Liver (tissue), 8 donors: ENCODE measurements at regions not wholly inside any gene's neighbourhood (a gene's known extent, or its start where the extent isn't known, plus 50 kb on each side); places are given as distances from the start of the nearest gene placed in this dataset.

Experiments used
- DNase-seq: peaks from one replicate; pipeline ENCODE4 v3.0.0-alpha.2; 2017; ENCODE audit warnings: low spot score
- H3K27ac ChIP-seq, 2 donors: one replicate each; pipeline ENCODE4 v1.7.0; 2013; ENCODE audit warnings: inconsistent platforms in 2 of 2, low read length in 2 of 2, control low read depth in 1 of 2, low read depth in 1 of 2, mild to moderate bottlenecking in 1 of 2
- H3K27me3 ChIP-seq, 4 donors: one replicate each; pipeline versions ENCODE4 v1.6.1 to v1.7.0; 2013; ENCODE audit warnings: low read length in 3 of 4, inconsistent platforms in 1 of 4, mild to moderate bottlenecking in 1 of 4, moderate library complexity in 1 of 4; ENCODE audit not compliant: control insufficient read depth in 4 of 4, insufficient read depth in 4 of 4
- H3K36me3 ChIP-seq, 4 donors: one replicate each; pipeline versions ENCODE4 v1.6.1 to v1.7.0; 2013; ENCODE audit warnings: low read length in 3 of 4, mild to moderate bottlenecking in 3 of 4, low read depth in 1 of 4, moderate library complexity in 1 of 4; ENCODE audit not compliant: control insufficient read depth in 4 of 4, insufficient read depth in 3 of 4
- H3K4me1 ChIP-seq, 4 donors: one replicate each; pipeline versions ENCODE4 v1.6.1 to v1.7.0; 2013; ENCODE audit warnings: low read length in 3 of 4, mild to moderate bottlenecking in 3 of 4, moderate library complexity in 1 of 4; ENCODE audit not compliant: control insufficient read depth in 4 of 4, insufficient read depth in 4 of 4
- H3K4me3 ChIP-seq, 3 donors: one replicate each; pipeline versions ENCODE4 v1.6.1 to v1.7.0; 2013; ENCODE audit warnings: low read length in 3 of 3, control low read depth in 1 of 3, low read depth in 1 of 3, mild to moderate bottlenecking in 1 of 3
- H3K9ac ChIP-seq, 2 donors: one replicate each; pipeline ENCODE4 v1.7.0; 2013; ENCODE audit warnings: low read length in 2 of 2, mild to moderate bottlenecking in 2 of 2, moderate library complexity in 2 of 2, control low read depth in 1 of 2, low read depth in 1 of 2
- H3K9me3 ChIP-seq, 4 donors: one replicate each; pipeline versions ENCODE4 v1.6.1 to v1.7.0; 2013; ENCODE audit warnings: low read length in 3 of 4; ENCODE audit not compliant: control insufficient read depth in 4 of 4
- EGR1 ChIP-seq, 2 donors: IDR thresholded peaks; 2 replicates each; pipeline ENCODE4 v1.6.1; 2016 to 2018; ENCODE audit warnings: antibody characterized with exemption in 2 of 2, low read depth in 2 of 2
- FOXA1 ChIP-seq: IDR thresholded peaks from 2 replicates; pipeline ENCODE4 v1.6.1; 2016; ENCODE audit warnings: antibody characterized with exemption
- FOXA2 ChIP-seq: IDR thresholded peaks from 2 replicates; pipeline ENCODE4 v1.6.1; 2016; ENCODE audit warnings: antibody characterized with exemption
- GABPA ChIP-seq, 2 donors: IDR thresholded peaks in 1 of 2; conservative IDR thresholded peaks in 1 of 2; 2 replicates each; pipeline ENCODE4 v1.6.1; 2016; ENCODE audit warnings: antibody characterized with exemption in 2 of 2, mild to moderate bottlenecking in 1 of 2, moderate library complexity in 1 of 2
- HNF4A ChIP-seq, 2 donors: conservative IDR thresholded peaks; 2 replicates each; pipeline ENCODE4 v1.6.1; 2016; ENCODE audit warnings: antibody characterized with exemption in 2 of 2, mild to moderate bottlenecking in 2 of 2
- HNF4G ChIP-seq: IDR thresholded peaks from 2 replicates; pipeline ENCODE4 v1.6.1; 2016; ENCODE audit warnings: antibody characterized with exemption
- JUND ChIP-seq, 2 donors: IDR thresholded peaks; 2 replicates each; pipeline ENCODE4 v1.6.1; 2016; ENCODE audit warnings: antibody characterized with exemption in 2 of 2
- RAD21 ChIP-seq, 2 donors: IDR thresholded peaks; 2 replicates each; pipeline ENCODE4 v1.6.1; 2016; ENCODE audit warnings: antibody characterized with exemption in 2 of 2, mild to moderate bottlenecking in 2 of 2
- RXRA ChIP-seq, 2 donors: IDR thresholded peaks; 2 replicates each; pipeline ENCODE4 v1.6.1; 2017 to 2018; ENCODE audit warnings: antibody characterized with exemption in 2 of 2, mild to moderate bottlenecking in 1 of 2
- SP1 ChIP-seq: IDR thresholded peaks from 2 replicates; pipeline ENCODE4 v1.6.1; 2018; ENCODE audit warnings: antibody characterized with exemption, mild to moderate bottlenecking
- TAF1 ChIP-seq: conservative IDR thresholded peaks from 2 replicates; pipeline ENCODE4 v1.6.1; 2016; ENCODE audit warnings: antibody characterized with exemption, mild to moderate bottlenecking
- YY1 ChIP-seq: IDR thresholded peaks from 2 replicates; pipeline ENCODE4 v1.6.1; 2016; ENCODE audit warnings: antibody characterized with exemption, mild to moderate bottlenecking
- ZBTB33 ChIP-seq: IDR thresholded peaks from 2 replicates; pipeline ENCODE4 v1.6.1; 2016; ENCODE audit warnings: antibody characterized with exemption
- WGBS: extraction: QIAGEN DNeasy Blood & Tissue Kit; methylation state at CpG from one replicate; pipeline ENCODE4 v1.1.7; 2013; 5-methylcytosine and 5-hydroxymethylcytosine counted together
- TF ChIP-seq, protein P1 (sequence below): fragments of 150-350 bp; IDR thresholded peaks from 2 replicates; pipeline ENCODE4 v1.5.1; 2017; ENCODE audit warnings: improper control_type of control experiment, low read depth, low read length; ENCODE audit not compliant: missing input control
- TF ChIP-seq, protein P2 (sequence below): IDR thresholded peaks from 2 replicates; pipeline ENCODE4 v1.6.1; 2016; ENCODE audit warnings: antibody characterized with exemption
- TF ChIP-seq, protein P3 (sequence below): IDR thresholded peaks from 2 replicates; pipeline ENCODE4 v1.6.1; 2016; ENCODE audit warnings: antibody characterized with exemption, mild to moderate bottlenecking
- donor health status: healthy.
- donor health status: healthy.
- donor health status: healthy.
- donor health status: healthy.
- donor health status: healthy.

DNA sequence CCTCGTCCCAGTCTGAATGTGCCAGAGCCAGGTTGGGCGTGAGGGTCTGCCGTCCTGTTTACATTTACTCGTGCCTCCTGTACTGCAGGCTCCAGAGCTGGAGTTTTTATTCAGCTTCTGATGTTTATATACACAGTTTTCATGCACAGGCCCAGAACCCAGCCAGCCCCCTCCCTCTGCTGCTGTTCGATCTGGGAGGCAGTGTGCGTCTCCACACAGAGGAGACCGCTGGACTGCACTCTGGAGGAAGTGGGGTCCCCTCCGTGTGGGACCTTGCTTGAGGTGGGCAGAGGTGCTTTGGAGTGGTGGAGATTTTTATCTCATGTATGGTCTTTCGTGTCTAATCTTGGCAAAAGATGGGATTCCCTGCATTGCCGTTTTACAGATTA lies 90.6 kb downstream of the GLI2 start (continued):
- TF ChIP-seq ZBTB33: no peak
- TF ChIP-seq FOXA1: no peak
- TF ChIP-seq FOXA2: no peak
- TF ChIP-seq JUND (IDR thresholded peaks at IDR 0.05): no peak
- no peak for TF ChIP-seq RAD21 (IDR thresholded peaks at IDR 0.05)
- TF ChIP-seq EGR1 (IDR thresholded peaks at IDR 0.05; ENCODE audit: low read depth in 2 of 2): no peak

DNA sequence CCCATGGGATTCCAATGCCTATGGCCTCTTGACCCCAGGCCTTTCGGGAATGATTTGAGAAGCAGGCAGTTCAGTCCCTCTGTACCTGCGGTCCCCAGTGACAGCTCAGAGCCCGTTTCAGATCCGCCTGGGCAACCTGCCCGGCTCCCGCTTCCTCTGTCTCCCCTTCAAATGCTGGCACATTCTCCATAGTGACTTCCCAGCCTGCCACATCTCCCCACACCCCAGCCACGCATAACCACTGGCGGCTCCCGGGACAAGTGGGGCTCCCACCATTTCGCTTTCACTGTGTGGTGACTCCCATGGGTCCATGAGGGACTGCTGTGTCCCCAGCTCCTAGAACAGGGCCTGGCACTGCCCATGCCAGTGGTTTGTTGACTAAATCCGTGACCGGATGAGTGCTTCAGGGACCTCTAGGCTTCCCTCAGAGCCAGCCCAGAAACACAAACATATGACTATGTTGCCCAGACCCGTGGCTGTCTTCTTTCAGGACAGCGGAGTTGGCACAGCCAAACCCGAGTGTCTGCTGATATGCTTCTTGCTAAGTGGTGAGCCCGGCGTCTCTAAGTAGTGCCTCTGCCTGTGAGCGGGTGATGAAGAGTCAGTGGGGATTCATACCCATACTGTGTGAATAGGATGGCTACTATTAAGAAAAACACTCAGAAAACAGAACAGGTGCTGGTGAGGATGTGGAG lies 91.2 kb downstream of the GLI2 start:
- no peak overlapping the region for H3K27ac ChIP-seq
- H3K9me3 ChIP-seq: no peaks in the 10 kb centered on the region
- 80% methylated on average over 18 of the region's 18 CpGs for WGBS
- DNase-seq: no peak
- H3K4me1 ChIP-seq: no peaks in the 10 kb centered on the region
- H3K4me3 ChIP-seq: no peak overlapping the region
- no peaks in the 10 kb centered on the region for H3K36me3 ChIP-seq
- no peaks in the 10 kb centered on the region for H3K27me3 ChIP-seq
- H3K9ac ChIP-seq: no peak overlapping the region
- TF ChIP-seq, protein P1, sequence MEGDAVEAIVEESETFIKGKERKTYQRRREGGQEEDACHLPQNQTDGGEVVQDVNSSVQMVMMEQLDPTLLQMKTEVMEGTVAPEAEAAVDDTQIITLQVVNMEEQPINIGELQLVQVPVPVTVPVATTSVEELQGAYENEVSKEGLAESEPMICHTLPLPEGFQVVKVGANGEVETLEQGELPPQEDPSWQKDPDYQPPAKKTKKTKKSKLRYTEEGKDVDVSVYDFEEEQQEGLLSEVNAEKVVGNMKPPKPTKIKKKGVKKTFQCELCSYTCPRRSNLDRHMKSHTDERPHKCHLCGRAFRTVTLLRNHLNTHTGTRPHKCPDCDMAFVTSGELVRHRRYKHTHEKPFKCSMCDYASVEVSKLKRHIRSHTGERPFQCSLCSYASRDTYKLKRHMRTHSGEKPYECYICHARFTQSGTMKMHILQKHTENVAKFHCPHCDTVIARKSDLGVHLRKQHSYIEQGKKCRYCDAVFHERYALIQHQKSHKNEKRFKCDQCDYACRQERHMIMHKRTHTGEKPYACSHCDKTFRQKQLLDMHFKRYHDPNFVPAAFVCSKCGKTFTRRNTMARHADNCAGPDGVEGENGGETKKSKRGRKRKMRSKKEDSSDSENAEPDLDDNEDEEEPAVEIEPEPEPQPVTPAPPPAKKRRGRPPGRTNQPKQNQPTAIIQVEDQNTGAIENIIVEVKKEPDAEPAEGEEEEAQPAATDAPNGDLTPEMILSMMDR: no peak
- TF ChIP-seq HNF4A (conservative IDR thresholded peaks at IDR 0.05): no peak
- no peak for TF ChIP-seq HNF4G
- TF ChIP-seq FOXA1: no peak
- TF ChIP-seq YY1: no peak
- TF ChIP-seq, protein P2, sequence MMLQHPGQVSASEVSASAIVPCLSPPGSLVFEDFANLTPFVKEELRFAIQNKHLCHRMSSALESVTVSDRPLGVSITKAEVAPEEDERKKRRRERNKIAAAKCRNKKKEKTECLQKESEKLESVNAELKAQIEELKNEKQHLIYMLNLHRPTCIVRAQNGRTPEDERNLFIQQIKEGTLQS: no peak
- TF ChIP-seq SP1: no peak
- TF ChIP-seq TAF1: no peak
- no peak for TF ChIP-seq RXRA (IDR thresholded peaks at IDR 0.05)
- no peak for TF ChIP-seq FOXA2

GRCh38 chr2:120828066-120828465 lies 92.4 kb downstream of the GLI2 start:
- no peaks in the 10 kb centered on the region for H3K9me3 ChIP-seq
- H3K36me3 ChIP-seq: no peaks in the 10 kb centered on the region
- 81% methylated on average over 10 of the region's 10 CpGs for WGBS
- H3K9ac ChIP-seq: no peak overlapping the region
- H3K4me1 ChIP-seq: no peaks in the 10 kb centered on the region
- H3K27ac ChIP-seq: no peak overlapping the region
- DNase-seq: no peak
- H3K4me3 ChIP-seq: no peak overlapping the region
- H3K27me3 ChIP-seq: no peaks in the 10 kb centered on the region
- TF ChIP-seq RXRA (IDR thresholded peaks at IDR 0.05) (no peak), FOXA1 (no peak), FOXA2 (no peak), GABPA (IDR thresholded peaks at IDR 0.05 in 1 of 2, conservative IDR thresholded peaks at IDR 0.05 in 1 of 2) (no peak), TAF1 (no peak), HNF4G (no peak), EGR1 (IDR thresholded peaks at IDR 0.05; ENCODE audit: low read depth in 2 of 2) (no peak), SP1 (no peak), HNF4A (conservative IDR thresholded peaks at IDR 0.05) (no peak), JUND (IDR thresholded peaks at IDR 0.05) (no peak), RAD21 (IDR thresholded peaks at IDR 0.05) (no peak), ZBTB33 (no peak)
- TF ChIP-seq, protein P1: no peak
- TF ChIP-seq, protein P3, sequence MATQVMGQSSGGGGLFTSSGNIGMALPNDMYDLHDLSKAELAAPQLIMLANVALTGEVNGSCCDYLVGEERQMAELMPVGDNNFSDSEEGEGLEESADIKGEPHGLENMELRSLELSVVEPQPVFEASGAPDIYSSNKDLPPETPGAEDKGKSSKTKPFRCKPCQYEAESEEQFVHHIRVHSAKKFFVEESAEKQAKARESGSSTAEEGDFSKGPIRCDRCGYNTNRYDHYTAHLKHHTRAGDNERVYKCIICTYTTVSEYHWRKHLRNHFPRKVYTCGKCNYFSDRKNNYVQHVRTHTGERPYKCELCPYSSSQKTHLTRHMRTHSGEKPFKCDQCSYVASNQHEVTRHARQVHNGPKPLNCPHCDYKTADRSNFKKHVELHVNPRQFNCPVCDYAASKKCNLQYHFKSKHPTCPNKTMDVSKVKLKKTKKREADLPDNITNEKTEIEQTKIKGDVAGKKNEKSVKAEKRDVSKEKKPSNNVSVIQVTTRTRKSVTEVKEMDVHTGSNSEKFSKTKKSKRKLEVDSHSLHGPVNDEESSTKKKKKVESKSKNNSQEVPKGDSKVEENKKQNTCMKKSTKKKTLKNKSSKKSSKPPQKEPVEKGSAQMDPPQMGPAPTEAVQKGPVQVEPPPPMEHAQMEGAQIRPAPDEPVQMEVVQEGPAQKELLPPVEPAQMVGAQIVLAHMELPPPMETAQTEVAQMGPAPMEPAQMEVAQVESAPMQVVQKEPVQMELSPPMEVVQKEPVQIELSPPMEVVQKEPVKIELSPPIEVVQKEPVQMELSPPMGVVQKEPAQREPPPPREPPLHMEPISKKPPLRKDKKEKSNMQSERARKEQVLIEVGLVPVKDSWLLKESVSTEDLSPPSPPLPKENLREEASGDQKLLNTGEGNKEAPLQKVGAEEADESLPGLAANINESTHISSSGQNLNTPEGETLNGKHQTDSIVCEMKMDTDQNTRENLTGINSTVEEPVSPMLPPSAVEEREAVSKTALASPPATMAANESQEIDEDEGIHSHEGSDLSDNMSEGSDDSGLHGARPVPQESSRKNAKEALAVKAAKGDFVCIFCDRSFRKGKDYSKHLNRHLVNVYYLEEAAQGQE: no peak
- TF ChIP-seq, protein P2: no peak
